ENCODE measurements at regions not wholly inside any gene's neighbourhood (a gene's known extent, or its start where the extent isn't known, plus 50 kb on each side); places are given as distances from the start of the nearest gene placed in this dataset.

GRCh38 chr7:41334071-41334862, 368.6 kb downstream of the INHBA start:
- TF ChIP-seq CTCF (IDR thresholded peaks at IDR 0.05) (no peak), POLR2A (IDR thresholded peaks at IDR 0.05) (no peak)
